NOMO-1 treated with DMSO at 0.1 percent for 48 hours (cell line): ENCODE measurements at regions not wholly inside any gene's neighbourhood (a gene's known extent, or its start where the extent isn't known, plus 50 kb on each side); places are given as distances from the start of the nearest gene placed in this dataset.

ENCODE experiments used
- DNase-seq: peaks from one replicate; lab custom pipeline; 2025; ENCODE audit not compliant: unreplicated experiment; lab: John Stamatoyannopoulos, UW

DNA sequence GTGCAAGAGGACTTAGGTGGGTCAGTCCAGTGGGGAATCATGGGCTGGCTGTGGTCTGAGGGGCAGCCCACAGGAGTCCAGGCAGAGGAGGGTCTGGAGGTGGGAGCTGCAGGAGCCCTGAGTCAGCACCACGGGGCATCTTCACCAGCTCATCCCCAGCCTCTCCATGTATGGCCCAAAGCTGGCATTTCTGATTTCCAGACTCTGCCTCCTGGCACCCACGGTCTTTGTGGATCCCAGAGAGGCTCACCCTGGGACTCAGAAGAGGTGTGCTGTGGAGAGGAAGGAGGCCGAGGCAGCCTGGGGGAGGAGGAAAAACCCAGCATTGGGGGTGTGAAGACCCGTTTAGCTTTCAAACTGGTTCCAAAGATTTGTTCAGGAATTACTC lies 64.5 kb upstream of the KLF13 start:
- DNase-seq, result no peak

- DNase-seq, result peak; percentile 98
Observed at GRCh38 chr15:31262901-31263671, 63.5 kb upstream of the KLF13 start.

GRCh38 chr15:31263751-31264558 lies 62.7 kb upstream of the KLF13 start:
- peak; percentile 88 for DNase-seq

- DNase-seq, result no peak
Observed at GRCh38 chr15:31264559-31265089, 62.0 kb upstream of the KLF13 start.

DNA sequence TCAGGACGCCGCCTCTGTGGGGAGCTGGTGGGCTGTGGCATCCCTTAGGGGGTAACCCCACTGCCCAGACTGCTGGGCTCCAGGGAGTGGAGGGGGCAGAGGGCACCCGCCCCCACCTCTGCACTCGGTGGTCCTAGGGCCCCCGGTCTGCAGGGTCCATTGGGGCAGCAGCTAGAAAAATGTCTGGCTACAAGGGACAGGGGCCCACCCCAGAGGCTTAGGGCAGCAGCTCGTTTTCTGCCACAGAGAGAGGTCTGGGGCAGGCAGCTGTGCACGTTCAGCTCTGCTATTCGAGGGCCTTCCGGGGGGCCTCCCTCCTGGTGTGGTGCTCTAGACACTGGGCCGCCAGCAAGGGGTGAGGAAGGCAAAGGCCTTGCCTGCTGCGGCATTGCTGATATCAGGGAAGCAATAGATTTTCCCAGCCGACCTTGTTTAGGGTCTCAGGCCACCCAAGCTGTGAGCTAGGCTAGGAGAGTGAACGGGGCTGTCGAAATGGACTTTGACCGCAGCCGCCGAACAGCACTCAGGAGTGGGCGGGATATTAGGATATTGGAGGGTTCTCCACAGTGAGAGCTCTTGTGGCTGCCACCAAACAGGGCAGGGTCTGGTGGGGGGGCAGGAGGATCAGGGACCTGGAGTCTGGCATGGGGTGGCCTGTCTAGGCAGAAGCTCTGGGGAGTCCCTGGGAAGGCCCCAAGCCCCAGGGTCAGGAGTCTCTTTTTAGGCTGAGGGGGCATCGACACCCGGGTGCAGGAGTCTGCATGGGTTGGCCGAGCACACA lies 61.4 kb upstream of the KLF13 start:
- DNase-seq, result no peak

DNA sequence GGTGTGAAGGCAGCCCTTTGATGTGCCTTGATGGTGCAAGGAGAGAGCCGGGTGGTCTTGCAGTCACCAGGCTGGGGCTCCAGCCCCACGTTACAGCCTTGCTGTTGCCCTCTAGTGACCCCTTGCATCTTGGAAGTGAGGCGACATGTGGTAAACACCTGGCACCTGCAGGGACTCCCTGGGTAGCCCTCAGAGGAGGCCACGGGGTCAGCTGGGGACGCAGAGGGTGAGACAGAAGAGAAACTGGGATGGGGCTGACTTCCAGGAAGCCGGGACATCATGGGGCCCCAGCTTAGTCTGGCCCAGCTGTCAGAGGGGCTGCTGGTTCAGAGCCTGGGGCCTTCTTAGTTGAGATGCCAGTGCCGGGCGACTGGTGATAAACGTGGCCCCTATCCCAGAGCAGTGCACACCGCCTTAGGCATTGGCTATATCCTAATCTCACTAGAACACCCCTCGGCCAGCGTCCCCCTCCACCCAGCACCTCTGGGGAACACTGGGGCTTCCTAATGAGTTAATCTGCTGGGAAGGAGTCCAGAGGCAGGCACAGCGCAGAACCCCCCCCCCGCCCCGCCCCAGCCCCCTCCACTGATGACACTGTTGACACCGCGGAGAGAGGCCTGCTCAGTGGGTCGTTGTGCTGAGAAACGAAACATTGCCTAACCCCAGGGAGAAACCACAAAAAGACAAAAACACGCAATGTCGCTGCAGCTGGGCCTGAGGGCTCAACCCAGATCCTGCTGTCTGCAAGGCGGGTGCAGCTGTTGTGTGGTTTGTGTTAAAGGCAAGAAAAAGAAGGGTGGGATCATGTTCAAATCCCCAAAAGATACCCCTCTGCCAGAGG lies 60.5 kb upstream of the KLF13 start:
- DNase-seq, result peak; percentile 91

DNA sequence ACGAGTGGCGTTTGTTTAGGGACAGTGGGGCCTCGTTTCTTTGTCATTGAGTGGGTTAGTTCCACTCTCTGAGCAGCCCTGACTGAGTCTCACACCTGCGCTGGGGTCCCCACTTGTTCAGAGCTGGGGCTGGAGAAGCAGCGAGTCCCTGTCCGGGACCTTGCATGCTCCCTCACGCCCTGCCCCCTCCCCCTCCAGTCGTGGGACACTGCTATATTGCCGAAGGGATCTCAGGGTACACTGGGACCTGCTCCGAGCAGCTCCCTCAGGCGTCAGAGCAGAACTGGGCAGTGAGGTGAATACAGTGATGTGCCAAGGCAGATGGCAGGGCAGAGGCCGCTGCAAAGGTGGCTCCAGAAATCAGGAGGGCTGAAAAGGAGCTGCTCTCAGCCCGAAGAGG lies 59.9 kb upstream of the KLF13 start:
- no peak for DNase-seq

GRCh38 chr15:31267161-31268107 lies 59.2 kb upstream of the KLF13 start:
- no peak for DNase-seq

- peak; percentile 49 for DNase-seq
Observed at GRCh38 chr15:31268108-31268501, 58.5 kb upstream of the KLF13 start.

- no peak for DNase-seq
Observed at GRCh38 chr15:31268911-31269784, 57.5 kb upstream of the KLF13 start.

GRCh38 chr15:31269816-31270575 lies 56.6 kb upstream of the KLF13 start:
- no peak for DNase-seq

DNA sequence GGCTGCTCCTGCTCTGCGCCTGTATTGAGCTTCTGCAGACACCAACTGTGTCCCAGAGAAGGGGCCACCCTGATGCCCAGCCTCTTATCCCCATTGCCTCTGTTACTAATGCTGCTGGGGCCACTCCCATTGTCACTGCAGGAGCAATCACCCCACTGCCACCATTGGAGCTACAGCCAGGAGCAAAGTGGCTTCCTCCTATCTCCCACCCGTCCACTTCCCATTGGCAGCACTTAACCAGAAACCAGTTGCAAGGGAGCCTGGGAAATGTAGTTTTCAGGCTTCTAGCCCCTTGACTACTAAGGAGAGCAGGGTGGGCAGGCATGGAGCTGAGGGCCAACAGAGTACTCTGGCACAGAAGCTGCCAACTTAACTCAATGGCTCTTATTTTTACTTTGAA lies 55.9 kb upstream of the KLF13 start:
- DNase-seq, result peak; percentile 26

- no peak for DNase-seq
Observed at GRCh38 chr15:31271224-31271635, 55.4 kb upstream of the KLF13 start.

DNA sequence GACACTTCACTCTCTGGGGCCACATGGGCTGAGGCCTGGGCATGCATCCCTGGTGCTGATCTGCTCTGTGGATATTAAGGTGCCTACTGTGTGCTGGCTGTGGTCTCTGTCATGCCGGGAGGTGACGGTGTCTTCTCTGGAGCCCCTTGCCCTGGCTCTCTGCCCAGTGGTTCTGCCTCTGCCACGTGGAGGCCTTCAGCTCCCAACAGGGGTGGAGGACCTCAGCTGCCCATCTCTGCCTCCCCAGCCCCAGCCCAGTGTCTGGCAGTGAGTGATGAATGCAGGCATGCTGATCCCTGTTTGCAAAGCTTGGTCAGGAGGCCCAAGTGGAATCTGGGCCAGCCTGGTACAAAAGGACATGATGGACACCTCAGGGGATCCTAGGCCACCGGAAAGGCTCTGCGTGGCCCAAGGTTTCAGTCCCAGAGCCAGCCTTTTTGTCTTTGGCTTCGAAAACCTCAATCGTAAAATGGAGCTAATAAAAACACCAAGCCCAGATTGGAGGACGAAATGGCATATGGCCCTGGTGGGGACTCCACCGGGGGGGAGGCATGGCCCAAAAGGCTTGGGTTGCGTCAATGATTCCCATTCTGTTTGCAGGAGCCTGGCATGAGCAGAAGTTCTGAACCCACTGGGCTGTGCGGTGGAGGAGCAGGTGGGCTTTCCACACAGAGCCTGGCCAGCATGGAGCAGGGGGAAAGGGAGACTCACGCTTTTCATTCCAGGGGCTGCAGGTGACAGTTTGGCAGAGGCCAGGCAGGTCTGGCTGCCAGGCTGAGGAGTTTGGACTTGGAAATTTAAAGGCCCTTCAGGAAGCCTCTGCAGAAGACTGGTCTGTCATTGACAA lies 54.7 kb upstream of the KLF13 start:
- no peak for DNase-seq

- DNase-seq, result peak; percentile 52
Observed at GRCh38 chr15:31272558-31273257, 53.9 kb upstream of the KLF13 start.

- DNase-seq, result no peak
Observed at GRCh38 chr15:31273258-31273941, 53.2 kb upstream of the KLF13 start.
